GM18519 (cell line): ENCODE measurements at regions not wholly inside any gene's neighbourhood (a gene's known extent, or its start where the extent isn't known, plus 50 kb on each side); places are given as distances from the start of the nearest gene placed in this dataset.

Experiments used
- ATAC-seq: cut with Tn5 transposase; IDR thresholded peaks from one replicate; pipeline ENCODE4 v1.9.1; 2021; ENCODE audit warnings: mild to moderate bottlenecking, moderate library complexity; ENCODE audit not compliant: unreplicated experiment, low FRiP score

DNA sequence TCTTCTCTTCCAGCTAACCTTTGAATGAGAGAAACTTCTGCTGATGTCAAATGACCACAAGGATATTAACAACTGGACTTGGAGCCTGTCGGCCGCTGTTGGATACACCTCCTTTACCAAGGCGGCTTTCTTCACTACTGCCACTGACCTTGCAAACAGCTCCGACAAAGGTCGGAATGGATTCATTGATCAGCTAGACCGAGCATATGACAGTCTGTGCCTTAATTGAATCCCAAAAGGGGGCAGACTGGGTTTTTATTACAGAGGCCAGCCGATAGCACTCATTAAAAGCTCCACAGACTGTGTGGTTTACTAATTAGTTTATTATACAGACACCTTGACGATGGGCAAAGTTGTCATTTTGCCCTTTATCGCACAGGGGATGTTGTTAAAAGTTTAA, 394.5 kb downstream of the RERGL start:
- ATAC-seq, result no peak

DNA sequence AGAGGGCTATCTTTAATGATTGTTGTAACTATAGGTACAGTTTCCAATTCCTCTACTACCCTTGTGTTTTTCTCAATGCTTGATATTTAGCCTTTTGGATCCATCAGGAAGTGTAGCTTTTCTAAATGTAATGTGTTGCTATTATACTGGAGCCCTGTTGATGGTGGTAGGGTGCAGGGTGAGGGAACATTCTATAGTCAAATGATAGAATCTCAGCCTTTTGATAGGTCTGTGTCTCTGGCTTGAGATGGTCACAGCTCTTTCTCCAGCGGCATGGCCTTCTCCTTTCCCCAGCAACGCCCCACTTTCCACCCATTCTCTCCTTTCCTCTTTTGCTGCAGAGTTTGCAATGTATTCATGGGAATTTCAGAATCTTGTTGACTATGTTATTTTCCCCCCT, 398.6 kb downstream of the RERGL start:
- ATAC-seq, result no peak

DNA sequence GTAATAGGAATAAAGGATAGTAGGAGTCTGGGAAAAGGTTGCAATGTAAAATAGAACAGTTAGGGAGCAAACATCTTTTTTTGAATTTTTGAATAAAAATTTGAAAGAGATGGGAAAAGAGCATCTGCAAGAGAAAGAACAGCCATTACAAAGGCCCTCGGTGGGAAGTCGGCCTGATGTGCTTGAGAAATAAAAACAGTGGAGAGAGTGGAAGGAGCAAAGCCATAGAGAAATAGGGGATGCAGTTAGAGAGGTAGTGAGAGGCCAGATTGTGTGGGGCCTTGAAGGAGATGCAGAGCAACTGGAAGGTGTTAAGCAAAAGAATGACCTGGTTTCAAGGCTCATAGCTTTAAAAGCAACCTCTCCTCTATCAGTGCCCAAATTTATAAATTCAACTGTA, 409.8 kb downstream of the RERGL start:
- ATAC-seq, result no peak

DNA sequence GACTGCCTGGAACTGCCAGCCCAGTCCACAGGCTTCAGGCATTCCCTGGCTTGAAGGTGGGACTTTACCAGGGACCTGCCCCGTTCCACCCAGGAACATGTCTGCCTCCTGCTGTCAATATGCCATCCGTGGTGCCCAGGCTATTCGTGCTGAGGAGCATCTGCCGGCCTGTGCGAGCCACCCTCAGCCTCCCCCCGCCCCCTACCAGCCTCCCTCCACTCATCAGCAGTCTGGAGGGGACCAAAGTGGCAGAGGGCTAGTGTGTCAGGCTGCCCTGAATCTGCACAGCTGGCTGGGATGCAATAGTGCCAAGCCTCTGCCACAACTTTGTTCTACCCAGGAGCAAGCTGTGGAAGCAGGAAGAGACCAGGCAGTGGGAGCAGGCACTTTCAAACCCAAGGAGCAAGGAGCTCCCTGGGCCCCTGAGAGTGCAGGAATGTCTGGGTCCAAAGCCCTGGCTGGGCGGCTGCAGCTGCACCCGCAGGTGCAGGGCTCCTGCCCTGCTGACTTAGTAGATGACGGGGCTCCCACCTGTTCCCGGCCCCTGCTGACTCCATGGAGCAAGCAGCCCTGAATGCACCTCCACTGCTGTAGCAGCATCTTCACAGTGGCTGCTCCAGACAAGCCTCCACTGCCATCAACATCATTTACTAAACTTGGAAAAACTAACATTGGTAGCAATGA, 423.2 kb downstream of the RERGL start:
- no peak for ATAC-seq

DNA sequence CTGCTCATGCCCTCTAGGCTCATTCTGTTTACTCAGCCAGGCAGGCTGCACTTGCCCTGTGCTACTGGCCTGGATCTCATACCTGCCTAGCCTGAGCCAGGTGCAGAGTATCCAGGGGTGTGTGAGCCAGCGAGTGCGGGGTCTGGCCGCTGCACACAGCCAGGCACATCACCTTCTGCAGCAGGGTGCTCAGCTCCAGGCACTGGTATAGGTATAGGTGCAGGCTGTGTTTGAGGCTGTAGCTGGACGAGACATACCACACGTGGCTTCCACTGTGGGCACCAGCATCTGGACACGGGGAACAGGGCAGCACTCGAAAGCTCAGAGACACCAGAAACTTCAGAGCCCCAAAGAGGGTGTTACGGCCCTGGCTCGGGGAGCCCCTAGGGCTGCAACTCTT, 424.2 kb downstream of the RERGL start:
- no peak for ATAC-seq

DNA sequence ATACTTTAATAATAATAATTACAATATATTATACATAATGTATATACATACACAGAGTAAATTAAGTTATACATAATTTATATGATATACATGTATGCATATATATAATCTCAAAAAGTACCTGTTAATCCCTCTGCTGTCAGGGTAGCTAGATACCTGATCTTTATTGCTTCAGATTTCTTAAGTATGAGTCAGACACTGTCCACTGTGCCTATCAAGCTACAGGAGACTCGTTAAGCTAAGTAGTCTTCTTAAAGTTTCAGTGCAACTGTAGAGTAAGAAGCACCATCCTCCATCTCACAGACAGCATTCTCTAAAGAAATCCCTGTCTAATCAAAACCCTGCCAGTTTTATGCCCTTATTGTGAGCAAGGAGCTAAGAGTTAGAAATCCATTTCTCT, 428.7 kb downstream of the RERGL start:
- ATAC-seq, result no peak

DNA sequence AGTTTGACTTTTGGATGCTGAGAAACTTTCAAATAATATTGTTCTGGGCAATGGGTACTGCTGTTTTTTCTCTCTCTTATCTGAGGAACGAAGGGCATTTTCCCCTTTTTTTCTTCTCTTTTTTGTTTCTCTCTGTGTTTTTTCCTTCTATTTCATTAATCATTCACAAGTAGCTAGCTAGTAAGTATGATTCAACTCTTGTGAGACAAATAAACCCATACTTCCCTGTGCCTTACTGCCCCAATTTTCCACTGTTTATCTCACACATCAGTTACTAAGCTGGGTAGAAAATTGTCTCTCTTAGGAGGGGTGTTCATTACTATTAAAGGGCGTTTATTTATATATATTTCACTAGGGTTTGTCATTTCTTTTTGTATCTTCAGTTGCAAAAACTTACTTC, 437.6 kb downstream of the RERGL start:
- ATAC-seq, result no peak

DNA sequence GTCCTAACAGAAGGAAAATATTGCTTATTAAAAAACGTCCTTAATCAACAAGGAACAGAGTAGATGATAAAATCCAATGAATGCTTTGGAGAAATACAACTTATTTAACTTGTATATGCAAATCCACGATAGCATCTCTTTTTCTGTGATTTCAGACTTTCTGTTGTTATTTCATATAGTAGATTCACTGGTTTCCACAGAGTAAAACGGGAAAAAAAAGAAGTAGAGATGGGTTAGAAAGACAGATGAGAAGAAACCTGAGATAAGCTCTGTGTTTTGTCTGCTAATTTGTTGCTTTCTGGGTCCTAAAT, 447.7 kb downstream of the RERGL start:
- ATAC-seq, result no peak

DNA sequence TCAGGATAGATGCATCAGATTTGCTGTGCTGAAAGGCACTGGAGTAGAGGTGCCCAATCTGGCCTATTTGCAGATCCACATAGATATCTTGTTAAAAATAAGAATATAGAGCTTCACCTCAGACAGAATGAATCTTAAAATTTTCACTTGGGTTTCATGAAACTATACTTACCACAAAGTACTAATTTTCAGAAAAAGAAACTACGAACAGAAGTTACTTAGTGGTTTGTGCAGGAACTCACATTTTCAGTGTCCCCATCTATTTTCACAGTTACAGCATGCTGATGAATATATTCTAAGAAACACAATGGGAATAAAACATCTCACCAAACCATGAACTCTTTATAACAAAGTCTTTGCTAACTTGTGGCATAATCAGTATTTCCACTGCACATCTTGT, 449.4 kb downstream of the RERGL start:
- no peak for ATAC-seq

DNA sequence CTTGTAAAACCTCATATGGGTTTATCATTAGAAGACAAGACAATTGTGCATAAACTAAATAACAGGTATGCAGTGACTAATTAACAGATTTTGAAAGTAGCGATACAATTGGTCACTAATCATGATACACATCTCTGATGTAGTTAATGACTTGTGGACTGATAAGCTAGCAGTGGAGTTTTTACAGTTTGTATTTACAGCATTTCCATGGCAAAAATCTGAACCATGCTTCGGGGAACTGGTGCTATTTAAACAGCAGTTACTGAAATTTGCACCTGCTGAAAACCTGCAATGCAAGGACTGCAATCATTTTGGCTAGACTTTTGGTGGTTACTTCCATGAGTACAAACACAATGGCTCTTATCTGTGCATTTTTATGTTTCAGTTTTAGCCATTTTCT, 471.2 kb downstream of the RERGL start:
- no peak for ATAC-seq

DNA sequence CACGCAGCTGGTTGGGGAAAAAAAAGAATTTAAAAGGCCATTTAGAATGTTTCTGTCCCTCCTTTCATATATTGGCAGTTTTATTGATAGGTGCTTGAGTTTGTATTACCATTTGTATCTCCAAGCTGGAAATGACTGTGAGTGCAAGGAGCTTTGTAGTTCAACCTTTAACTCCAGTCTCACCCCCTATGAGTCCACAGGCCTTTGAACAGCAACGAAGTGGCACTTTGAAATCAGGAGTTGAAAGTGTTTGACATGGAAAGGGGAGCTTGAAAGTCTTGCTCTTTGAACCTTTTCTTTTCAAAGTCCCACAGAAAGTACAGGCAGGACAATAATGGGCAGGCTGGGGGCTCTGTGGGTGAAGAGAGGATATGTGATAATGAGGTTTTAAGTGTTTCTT, 480.3 kb downstream of the RERGL start:
- ATAC-seq, result no peak

DNA sequence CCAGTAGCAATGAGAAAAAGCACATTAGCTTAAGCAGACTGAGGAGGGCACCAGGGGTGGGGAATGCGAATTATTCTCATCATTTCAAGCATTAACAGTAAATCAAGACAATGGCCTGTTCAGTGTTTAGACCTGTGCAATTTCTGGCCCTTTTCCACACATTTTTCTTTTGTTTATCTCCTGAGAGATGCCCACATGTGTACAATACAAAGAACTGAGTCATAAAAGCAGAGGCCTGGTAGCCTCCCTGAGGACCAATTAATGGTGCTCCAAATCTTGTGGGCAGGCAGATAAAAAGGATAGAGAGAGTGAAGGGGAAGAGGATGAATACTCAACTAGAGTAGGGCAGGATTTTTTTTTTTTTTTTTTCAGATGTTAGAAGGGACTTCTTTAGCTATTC, 480.8 kb downstream of the RERGL start:
- no peak for ATAC-seq

DNA sequence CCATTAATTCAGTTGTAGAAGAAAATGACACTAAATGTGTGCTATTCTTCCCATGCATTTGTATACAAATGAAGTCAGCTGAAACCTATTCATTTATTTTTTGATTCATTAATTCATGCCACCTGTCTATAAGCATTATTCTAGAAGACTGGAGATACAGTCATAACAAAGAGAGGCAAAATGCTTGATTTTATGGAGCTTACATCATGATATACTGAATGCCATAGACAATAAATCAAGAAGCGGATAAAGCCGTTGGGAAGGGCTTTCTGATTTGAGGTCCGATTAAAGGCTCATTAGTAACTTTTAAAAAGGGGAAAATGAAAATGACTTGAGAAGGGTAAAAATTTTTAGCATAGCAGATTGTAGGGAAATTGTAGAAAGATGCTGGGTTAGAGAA, 494.9 kb downstream of the RERGL start:
- no peak for ATAC-seq

DNA sequence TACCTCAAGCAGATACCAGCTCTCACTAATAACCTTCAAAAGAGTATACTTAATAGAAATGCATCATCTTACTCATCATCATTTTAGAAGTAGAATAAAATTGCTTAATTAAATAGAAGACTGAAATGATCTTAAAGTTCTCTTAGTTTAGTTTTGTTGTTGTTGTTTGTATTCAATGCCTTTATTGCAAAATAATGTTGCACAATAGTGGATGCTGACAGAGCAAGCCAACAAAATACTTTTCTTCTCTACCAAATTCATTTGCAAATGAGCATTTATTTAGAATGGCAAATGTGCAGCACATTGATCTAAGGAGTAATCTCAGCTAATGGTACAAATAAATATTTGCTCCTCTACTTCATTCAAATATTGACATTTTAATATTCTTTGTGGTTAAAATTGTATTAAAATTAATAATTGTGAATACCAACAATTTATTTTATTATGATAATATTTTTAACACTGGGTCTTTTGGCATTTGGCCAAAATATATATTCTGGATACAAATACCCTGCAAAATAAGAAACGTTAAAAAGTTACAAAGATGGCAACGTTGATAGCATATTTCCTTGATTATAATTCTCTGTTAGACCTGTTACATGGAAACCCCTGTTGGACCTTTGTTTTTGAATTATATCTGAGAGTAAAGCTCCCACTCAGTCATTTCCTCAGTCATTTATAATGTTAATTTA, 496.1 kb downstream of the RERGL start:
- ATAC-seq, result no peak

DNA sequence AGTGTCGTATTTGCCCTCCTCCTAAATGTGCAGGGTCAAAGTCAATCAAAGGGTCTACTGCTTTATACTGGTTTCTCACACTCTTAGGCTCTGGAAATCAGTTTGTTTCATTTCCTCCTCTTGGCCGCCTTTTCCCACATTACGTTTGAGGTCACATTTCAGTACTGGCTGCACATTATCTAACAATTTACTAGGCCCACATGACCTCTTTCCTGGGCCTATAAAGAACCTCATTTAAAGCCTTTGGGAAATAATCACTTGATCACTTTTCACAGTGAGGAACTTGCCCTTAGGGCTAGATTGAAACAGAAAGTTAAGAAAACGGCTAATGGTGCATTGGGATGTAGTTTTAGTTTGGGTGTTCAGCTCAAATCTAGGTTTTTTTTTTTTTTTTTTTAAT, 497.5 kb downstream of the RERGL start:
- ATAC-seq, result no peak

DNA sequence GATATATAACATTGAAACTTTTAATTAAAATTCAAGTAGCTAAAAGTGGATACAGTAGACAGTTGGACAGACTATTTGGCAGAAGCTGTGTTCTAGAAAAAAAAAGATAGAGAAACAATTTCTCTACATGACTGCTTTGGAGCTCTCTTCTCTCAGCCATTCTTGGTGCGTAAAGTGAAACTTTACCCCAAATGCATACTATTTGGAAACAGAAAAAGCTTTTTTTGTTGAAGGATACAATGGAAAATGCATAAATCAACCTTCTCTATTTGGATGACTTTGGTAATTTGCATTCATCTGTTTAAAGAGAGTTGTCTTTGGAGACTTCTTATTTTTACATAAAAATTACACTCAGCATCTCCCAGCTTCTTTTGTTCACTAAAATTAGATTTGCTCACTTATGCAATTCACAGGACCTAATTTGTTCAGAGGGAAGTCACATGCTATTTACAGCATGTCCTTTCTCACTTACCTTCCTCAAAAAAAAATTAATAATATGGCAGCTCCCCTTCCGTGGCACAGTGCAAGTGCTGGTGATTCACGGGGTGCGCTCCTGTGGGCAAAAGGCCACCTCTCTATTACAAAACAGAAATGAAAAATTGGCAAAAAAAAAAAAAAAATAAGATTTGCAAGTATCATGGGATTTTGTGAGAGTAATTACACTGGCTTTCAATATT, 498.9 kb downstream of the RERGL start:
- no peak for ATAC-seq

DNA sequence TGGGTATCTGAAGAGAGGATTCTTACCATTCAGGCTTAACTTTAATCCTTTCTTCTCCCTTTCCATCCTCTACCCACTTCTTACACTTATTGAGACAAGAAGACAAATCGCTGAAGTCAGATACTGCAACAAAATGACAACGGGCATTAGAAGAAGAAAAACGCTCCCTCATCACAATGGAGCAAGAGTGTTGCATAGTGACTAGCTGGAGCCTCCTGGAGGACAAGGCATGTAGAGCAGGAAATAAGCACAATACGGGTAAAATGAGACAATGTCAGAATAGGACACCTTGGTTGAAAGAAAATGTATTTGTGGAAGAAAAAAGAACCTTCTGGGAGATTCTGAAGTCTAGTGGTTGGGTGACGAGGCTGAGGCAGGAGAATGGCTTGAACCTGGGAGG, 501.0 kb downstream of the RERGL start:
- ATAC-seq, result no peak

DNA sequence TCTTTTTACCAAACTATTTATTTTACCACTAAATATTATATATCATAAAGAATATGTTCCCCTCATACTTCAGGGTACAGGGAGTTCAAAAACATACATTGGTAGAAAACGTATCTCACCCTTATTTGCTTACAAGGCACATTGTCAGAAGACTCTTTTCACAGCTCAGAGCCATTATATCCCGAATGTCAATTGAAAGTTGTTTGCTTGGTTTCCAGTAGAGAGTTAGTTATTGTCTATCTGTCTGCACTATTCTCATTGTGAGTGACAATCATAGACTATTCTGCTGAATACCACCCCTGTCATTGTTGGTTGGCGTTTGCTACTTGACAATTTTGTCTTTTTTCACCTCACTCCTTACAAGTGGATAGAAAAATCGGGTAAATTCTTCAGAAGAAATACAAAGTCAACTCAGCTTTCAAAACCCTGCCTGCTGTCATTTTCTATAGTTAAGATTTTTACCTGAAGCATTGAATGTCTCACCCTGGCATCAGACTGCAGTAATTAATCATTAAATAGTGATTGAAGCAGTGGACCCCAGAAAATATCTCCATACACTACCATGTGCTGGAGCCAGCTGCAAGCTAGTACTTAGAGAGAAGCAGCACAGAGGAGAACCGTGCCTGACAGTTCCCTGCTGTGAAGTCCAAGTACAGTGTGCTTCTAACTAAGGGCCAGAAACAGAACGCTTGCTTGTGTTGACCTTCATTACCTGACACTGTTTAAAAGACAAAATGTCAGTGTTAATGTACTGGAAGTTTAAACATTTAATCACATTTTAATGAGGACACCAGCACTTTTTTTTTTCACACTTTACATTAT, 510.6 kb downstream of the RERGL start:
- ATAC-seq, result no peak

DNA sequence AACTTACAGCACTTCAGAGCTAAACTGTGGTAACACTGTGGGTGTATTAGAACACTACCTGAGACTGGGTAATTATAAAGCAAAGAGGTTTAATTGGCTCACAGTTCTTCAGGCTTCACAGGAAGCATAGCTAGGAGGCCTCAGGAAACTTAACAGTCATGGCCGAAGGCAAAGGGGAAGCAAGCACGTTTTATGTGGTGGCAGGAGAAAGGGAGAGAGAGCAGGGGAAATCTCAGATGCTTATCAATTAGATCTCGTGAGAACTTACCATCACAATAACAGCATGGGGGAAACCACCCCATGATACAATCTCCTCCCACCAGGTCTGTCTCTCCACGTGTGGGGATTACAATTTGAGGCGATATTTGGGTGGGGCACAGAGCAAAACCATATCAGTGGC, 512.6 kb downstream of the RERGL start:
- ATAC-seq, result no peak

DNA sequence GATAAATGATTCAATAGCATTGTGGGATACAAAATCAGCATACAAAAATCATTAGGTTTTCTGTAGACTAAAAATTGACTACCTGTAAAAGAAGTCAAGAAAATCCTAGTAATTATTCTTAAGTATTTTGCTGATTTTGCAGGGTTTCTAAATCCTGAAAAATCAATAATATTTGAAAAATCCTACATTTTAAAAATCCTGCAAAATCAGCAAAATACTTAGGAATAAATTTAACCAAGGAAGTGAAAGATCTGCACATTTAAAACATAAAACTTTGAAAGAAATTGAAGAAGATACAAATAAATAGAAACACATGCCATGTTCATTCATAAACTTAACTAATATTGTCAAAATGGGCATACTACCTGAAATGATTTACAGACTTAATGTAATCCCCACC, 517.7 kb downstream of the RERGL start:
- ATAC-seq, result no peak

DNA sequence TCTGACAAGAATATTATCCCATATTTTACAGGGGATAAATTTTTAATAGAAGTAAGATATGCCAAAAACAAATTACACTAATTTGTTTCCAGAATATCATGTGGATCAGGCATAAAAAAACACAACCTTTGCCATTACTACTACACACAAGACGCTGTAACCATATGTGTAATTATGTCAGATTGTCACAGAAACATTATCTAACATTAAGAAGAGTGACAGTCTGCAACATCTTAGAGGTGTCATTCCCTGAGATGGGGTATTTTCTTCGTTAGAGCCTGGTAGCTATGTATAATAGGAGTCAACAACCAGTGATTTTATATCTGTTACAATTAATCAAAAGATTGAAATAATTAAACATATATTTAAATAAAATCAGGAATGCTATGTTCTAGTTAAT, 518.9 kb downstream of the RERGL start:
- ATAC-seq, result no peak
